Central memory CD8-positive, alpha-beta T cell (primary cell): ENCODE measurements at regions not wholly inside any gene's neighbourhood (a gene's known extent, or its start where the extent isn't known, plus 50 kb on each side); places are given as distances from the start of the nearest gene placed in this dataset.

Source experiments
- ATAC-seq: fragments of 150-1000 bp; cut with Tn5 transposase; replicated peaks from 2 replicates; pipeline ENCODE4 v1.10.0; 2022; ENCODE audit warnings: mild to moderate bottlenecking, moderate FRiP score, moderate number of reproducible peaks; ENCODE audit not compliant: poor library complexity, severe bottlenecking; ENCODE audit errors: extremely low read depth
- DNase-seq, 2 donors: peaks; one replicate each; pipeline ENCODE4 v3.0.0; 2021; ENCODE audit warnings: low spot score in 2 of 2
- H3K27ac Mint-ChIP-seq: one replicate; pipeline ENCODE4 v1.8.0; 2022; ENCODE audit warnings: low read depth, mild to moderate bottlenecking, moderate library complexity, mixed read lengths
- H3K27me3 Mint-ChIP-seq: one replicate; pipeline ENCODE4 v1.8.0; 2022; ENCODE audit warnings: mixed read lengths
- H3K36me3 Mint-ChIP-seq: one replicate; pipeline ENCODE4 v1.8.0; 2022; ENCODE audit warnings: mild to moderate bottlenecking, moderate library complexity, mixed read lengths; ENCODE audit not compliant: insufficient read depth
- H3K4me1 Mint-ChIP-seq: one replicate; pipeline ENCODE4 v1.8.0; 2022; ENCODE audit warnings: mixed read lengths
- H3K4me3 Mint-ChIP-seq: one replicate; pipeline ENCODE4 v1.8.0; 2022; ENCODE audit warnings: mild to moderate bottlenecking, moderate library complexity, mixed read lengths
- H3K9me3 Mint-ChIP-seq: one replicate; pipeline ENCODE4 v1.8.0; 2022; ENCODE audit warnings: mixed read lengths

GRCh38 chr20:39773380-39774000, 811.3 kb downstream of the DHX35 start:
- ATAC-seq (no peak), DNase-seq (no peak)
- peaks cover 14% of the 10 kb centered on the region for H3K9me3 Mint-ChIP-seq

DNA sequence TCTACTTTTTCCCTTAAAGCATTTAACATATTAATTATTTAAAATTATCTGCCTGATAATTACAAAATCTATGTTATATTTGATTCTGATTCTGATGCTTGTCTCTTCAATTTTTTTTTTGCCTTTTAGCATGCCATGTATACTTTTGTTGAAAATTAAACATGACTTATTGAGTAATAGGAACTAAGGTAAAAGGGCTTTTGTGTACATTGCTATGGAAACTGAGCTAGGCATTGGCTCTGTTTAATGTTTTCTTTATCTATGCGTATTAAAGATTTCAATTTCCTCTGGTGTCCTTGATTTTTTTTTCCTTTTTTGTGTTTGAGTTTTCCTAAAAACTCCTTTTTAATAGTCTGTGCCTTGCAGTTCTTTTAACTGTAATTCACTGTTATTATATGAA, 805.2 kb downstream of the DHX35 start:
- Mint-ChIP-seq H3K9me3 (peaks cover 14% of the 10 kb centered on the region), H3K27me3 (no peaks in the 10 kb centered on the region), H3K36me3 (no peaks in the 10 kb centered on the region), H3K27ac (no peak overlapping the region), H3K4me3 (no peak overlapping the region), H3K4me1 (no peaks in the 10 kb centered on the region)
- ATAC-seq = no peak
- DNase-seq = no peak

More at GRCh38 chr20:39773380-39774000, 811.3 kb downstream of the DHX35 start:
- H3K27me3 Mint-ChIP-seq = no peaks in the 10 kb centered on the region
- H3K4me3 Mint-ChIP-seq = no peak overlapping the region
- no peaks in the 10 kb centered on the region for H3K4me1 Mint-ChIP-seq
- H3K36me3 Mint-ChIP-seq = no peaks in the 10 kb centered on the region
- no peak overlapping the region for H3K27ac Mint-ChIP-seq

- Mint-ChIP-seq H3K4me1 (no peaks in the 10 kb centered on the region), H3K36me3 (no peaks in the 10 kb centered on the region), H3K9me3 (peaks cover 10% of the 10 kb centered on the region), H3K27ac (no peak overlapping the region), H3K4me3 (no peak overlapping the region), H3K27me3 (no peaks in the 10 kb centered on the region)
- no peak for ATAC-seq
- DNase-seq = no peak
Observed at GRCh38 chr20:39766333-39766732, 804.2 kb downstream of the DHX35 start.

DNA sequence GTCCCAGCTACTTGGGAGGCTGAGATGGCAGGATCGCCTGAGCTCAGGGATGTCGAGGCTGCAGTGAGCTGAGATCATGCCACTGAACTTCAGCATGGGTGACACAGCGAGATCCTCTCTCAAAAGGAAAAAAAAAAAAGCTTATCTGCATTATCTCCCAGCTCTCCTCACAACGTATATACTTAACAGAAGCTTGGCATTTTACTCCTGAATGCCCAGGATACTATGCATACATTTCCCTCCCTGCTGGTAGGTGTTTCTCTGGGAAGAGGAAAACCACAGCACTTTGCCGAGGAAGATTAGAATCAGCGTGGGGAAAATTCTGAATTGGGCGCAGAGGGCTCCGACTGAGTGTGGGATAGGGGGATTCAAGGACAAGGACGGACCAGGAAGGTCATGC, 800.6 kb downstream of the DHX35 start:
- H3K9me3 Mint-ChIP-seq = peaks cover 4% of the 10 kb centered on the region
- H3K27ac Mint-ChIP-seq = no peak overlapping the region
- ATAC-seq (no peak), DNase-seq (no peak)
- H3K4me3 Mint-ChIP-seq = no peak overlapping the region
- H3K36me3 Mint-ChIP-seq = no peaks in the 10 kb centered on the region
- H3K4me1 Mint-ChIP-seq = no peaks in the 10 kb centered on the region
- H3K27me3 Mint-ChIP-seq = no peaks in the 10 kb centered on the region

- H3K27ac Mint-ChIP-seq = no peak overlapping the region
- H3K4me1 Mint-ChIP-seq = no peaks in the 10 kb centered on the region
- no peak for ATAC-seq
- H3K4me3 Mint-ChIP-seq = no peak overlapping the region
- H3K36me3 Mint-ChIP-seq = no peaks in the 10 kb centered on the region
- H3K27me3 Mint-ChIP-seq = no peaks in the 10 kb centered on the region
- H3K9me3 Mint-ChIP-seq = peaks cover 4% of the 10 kb centered on the region
- no peak for DNase-seq
Observed at GRCh38 chr20:39758876-39759275, 796.7 kb downstream of the DHX35 start.

DNA sequence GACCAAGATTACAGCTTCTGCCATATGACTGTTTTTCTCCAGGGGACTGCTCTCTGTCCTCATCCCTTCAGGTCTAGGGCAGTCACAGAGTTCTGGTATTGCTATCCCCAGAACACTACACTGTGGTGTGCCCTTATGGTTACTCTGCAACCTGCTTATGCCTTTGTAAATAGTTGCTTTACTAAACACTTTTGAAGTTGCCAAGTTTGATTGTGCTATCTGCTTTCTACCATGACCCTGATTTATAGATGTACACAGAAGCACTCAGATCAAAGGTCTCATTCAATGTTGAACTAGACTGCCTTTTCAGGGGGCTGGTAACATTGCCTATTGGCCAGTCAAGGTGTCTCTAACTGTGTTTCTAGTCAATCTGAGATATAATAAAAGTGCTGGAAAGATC, 794.7 kb downstream of the DHX35 start:
- ATAC-seq (no peak), DNase-seq (no peak)
- Mint-ChIP-seq H3K4me3 (no peak overlapping the region), H3K36me3 (no peaks in the 10 kb centered on the region), H3K27ac (no peak overlapping the region), H3K4me1 (no peaks in the 10 kb centered on the region), H3K27me3 (no peaks in the 10 kb centered on the region), H3K9me3 (peaks cover 14% of the 10 kb centered on the region)

GRCh38 chr20:39756369-39756768, 794.2 kb downstream of the DHX35 start:
- Mint-ChIP-seq H3K36me3 (no peaks in the 10 kb centered on the region), H3K9me3 (peaks cover 17% of the 10 kb centered on the region), H3K4me3 (no peak overlapping the region), H3K4me1 (no peaks in the 10 kb centered on the region), H3K27ac (no peak overlapping the region), H3K27me3 (no peaks in the 10 kb centered on the region)
- ATAC-seq (no peak), DNase-seq (no peak)

GRCh38 chr20:39752262-39752876, 790.2 kb downstream of the DHX35 start:
- no peak for DNase-seq
- H3K27ac Mint-ChIP-seq = no peak overlapping the region
- no peaks in the 10 kb centered on the region for H3K36me3 Mint-ChIP-seq
- no peaks in the 10 kb centered on the region for H3K4me1 Mint-ChIP-seq
- no peaks in the 10 kb centered on the region for H3K27me3 Mint-ChIP-seq
- peaks cover 32% of the 10 kb centered on the region for H3K9me3 Mint-ChIP-seq
- H3K4me3 Mint-ChIP-seq = no peak overlapping the region
- no peak for ATAC-seq

DNA sequence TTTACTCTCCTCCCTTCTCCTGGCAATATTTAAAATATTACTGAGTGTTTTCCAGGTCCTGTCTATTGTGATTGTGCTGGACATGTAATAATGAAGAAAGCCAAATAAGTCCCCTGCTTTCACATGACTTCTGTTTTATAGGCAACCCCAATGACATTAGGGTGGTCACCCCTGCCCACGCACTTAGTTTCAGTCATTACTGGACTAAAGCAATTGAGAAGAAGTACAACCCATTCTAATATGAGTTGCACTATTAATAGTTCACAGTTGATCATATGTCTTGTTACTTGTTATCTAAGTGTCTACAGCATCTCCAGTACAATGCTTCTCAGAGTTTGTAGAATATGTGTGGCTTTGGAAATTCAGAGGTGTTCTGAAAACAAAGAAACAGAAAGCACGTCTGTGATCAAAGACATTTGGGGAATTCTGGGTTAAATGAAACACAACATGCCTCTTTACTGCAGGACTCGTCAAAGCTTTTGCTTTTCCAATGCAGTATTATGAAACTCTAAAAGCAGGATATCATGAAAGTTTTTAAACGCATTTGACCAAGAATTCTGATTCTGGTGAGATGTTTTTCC, 789.5 kb downstream of the DHX35 start:
- H3K9me3 Mint-ChIP-seq = peaks cover 32% of the 10 kb centered on the region
- H3K27ac Mint-ChIP-seq = no peak overlapping the region
- no peaks in the 10 kb centered on the region for H3K4me1 Mint-ChIP-seq
- no peak overlapping the region for H3K4me3 Mint-ChIP-seq
- ATAC-seq (no peak), DNase-seq (no peak)
- no peaks in the 10 kb centered on the region for H3K36me3 Mint-ChIP-seq
- no peaks in the 10 kb centered on the region for H3K27me3 Mint-ChIP-seq

DNA sequence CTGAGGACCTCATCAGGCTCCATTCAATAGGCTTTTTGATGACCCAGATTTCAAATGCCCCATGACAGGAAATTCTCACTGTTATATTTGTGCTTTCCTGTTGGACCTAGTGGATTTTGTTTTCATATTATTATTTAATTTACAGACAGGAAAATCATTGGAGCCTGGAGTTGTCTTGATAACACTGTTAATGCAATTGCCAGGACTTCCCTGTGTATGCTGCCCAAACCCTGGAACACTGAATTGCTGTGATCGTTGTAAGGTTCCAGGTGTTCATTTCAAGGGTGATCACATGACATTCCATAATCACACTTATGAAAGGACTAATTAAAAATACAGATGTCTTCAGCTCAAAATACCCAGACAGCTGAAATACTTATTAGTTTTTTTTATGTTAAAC, 783.2 kb downstream of the DHX35 start:
- Mint-ChIP-seq H3K4me3 (no peak overlapping the region), H3K9me3 (peaks cover 16% of the 10 kb centered on the region), H3K27me3 (no peaks in the 10 kb centered on the region), H3K36me3 (no peaks in the 10 kb centered on the region), H3K27ac (no peak overlapping the region), H3K4me1 (no peaks in the 10 kb centered on the region)
- no peak for ATAC-seq
- DNase-seq = no peak

DNA sequence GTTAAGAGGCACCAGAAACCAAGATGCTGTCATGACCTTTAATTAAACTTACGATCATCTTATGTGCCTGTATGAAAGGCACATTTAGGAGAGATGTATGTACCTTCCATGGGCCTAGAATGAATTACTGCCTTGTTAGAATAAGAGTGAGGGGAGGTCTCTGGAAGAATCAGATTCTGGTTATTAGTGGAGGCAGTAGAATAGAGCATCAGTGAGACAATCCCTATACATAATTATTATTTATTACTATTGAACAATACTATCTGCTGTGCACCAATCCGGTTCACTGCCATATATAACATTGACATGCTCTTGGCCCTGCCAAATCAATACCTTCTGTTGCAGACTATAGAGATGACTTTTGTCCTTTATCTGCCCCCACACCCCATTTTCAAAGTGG, 776.5 kb downstream of the DHX35 start:
- ATAC-seq (no peak), DNase-seq (no peak)
- no peaks in the 10 kb centered on the region for H3K36me3 Mint-ChIP-seq
- H3K27ac Mint-ChIP-seq = no peak overlapping the region
- H3K9me3 Mint-ChIP-seq = no peaks in the 10 kb centered on the region
- H3K27me3 Mint-ChIP-seq = no peaks in the 10 kb centered on the region
- no peak overlapping the region for H3K4me3 Mint-ChIP-seq
- no peaks in the 10 kb centered on the region for H3K4me1 Mint-ChIP-seq

DNA sequence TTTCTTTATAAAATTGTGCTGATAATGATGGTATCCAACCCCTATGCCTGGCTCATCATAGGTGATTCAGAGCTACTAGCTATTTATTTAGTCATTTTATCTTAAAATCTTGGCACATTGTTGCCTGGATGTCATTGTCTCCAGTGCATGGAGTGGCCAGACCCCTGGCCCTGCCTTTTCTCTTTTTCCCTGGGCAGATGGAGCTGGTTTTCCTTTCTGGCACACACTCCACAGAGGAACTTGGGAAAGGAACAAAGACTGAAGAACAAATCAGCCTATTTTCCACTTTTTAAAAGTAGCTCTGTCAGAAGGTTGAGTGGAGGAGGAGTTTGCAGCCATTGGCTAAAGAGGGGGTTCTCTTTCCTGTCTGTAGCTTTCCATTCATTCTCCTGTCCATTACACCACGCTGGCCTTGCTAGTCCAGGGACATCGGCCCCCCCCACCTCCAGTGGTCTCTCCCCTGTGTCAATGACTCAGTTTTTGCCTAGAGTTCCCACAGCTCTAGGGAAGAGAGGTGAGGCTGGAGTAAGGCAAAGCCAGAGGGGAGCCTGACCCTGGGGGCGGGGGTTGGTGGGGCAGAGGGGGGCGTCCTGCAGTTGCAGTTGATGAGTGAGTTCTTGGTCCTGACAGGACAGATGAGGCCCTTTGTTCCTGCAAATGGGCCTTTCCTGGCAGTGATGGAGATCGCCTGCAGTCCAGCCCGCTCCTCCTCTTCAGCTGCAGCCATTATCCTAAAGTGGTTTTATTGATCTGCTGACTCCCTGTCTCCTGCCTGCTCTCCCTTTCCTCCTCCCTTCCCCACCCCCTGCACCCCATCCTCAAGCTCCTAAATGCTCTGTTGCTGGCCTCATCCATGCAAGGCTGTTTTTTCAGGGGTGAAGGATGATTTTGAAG, 774.5 kb downstream of the DHX35 start:
- ATAC-seq (no peak), DNase-seq (no peak)
- H3K4me1 Mint-ChIP-seq = no peaks in the 10 kb centered on the region
- peaks cover 6% of the 10 kb centered on the region for H3K9me3 Mint-ChIP-seq
- H3K27ac Mint-ChIP-seq = no peak overlapping the region
- no peaks in the 10 kb centered on the region for H3K36me3 Mint-ChIP-seq
- H3K4me3 Mint-ChIP-seq = no peak overlapping the region
- H3K27me3 Mint-ChIP-seq = no peaks in the 10 kb centered on the region
